D341Med (cell line): ENCODE measurements at regions not wholly inside any gene's neighbourhood (a gene's known extent, or its start where the extent isn't known, plus 50 kb on each side); places are given as distances from the start of the nearest gene placed in this dataset.
"Not testable (repeated sequence)": the region's sequence is repeated elsewhere in the genome, so short reads cannot be mapped to it uniquely, and the experiment has no call there.

ENCODE experiments used
- DNase-seq: peaks from one replicate; pipeline ENCODE4 v3.0.0; 2012; ENCODE audit warnings: low spot score

- no peak for DNase-seq
These were observed 253.5 kb upstream of the PLET1 start for GRCh38 chr11:112514011-112514740.

- no peak for DNase-seq
These were observed 255.6 kb upstream of the PLET1 start for GRCh38 chr11:112516261-112516660.

DNA sequence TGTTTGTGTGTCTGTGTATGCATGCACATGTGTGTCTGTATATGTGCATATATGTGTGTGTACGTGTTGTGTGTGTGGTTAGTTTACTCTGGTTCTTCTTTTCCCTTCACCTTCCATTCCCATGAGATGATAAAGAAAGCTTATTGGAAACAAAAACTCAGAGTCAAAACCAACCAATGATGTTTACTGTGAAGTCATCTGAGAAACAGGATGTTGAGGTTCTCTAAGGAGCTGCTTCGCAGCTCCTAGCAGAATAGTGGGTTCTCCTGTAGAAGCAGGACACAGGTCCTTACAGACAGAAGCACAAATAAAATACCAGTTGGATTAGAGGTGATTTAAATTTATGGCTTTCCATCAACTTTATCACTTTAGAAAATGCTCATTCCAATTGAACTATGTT lies 256.1 kb upstream of the PLET1 start:
- no peak for DNase-seq

- DNase-seq, result no peak
These were observed 257.7 kb upstream of the PLET1 start for GRCh38 chr11:112518371-112518770.

GRCh38 chr11:112519751-112520150 lies 259.1 kb upstream of the PLET1 start:
- DNase-seq, result no peak

GRCh38 chr11:112520354-112520753 lies 259.7 kb upstream of the PLET1 start:
- DNase-seq, result no peak

GRCh38 chr11:112522536-112522935 lies 261.9 kb upstream of the PLET1 start:
- no peak for DNase-seq

DNA sequence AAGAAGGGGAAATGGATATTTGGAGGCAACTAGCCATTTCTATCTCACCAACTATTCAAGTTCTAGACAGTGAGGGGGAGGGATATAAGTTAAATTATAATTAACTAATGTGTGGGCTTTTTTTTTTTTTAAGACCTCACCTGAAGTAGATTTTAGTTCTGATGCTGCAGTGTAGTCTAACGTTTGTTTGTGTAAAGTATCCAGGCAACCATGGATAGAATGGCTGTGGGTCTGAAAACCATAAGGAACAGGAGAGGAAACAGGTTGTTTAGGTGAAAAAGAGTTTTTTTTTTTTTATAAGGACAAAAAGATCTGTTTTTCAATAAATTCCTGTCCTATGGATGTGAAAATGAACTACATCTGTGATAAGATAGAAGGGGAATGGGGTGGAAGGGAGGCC lies 262.4 kb upstream of the PLET1 start:
- no peak for DNase-seq

DNA sequence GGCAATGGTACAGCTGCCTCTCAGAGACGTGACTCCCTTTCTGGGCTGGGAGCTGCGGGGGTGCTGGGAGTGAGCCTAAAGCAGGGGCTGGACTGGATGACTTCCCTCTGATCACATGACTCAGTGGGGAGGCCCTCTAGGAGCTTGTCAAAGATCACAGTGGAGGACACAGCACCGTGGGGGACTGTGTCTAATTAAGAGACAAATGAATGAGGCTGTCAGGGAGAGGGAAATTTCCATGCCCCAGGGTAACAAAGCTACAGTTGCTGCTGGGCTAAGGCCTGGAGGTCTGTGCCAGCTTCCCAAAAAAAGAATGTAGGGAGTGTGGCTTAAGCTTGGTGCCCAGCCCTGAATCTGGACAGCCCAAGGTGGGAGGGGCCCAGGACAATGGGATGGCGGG lies 262.8 kb upstream of the PLET1 start:
- DNase-seq, result no peak

DNA sequence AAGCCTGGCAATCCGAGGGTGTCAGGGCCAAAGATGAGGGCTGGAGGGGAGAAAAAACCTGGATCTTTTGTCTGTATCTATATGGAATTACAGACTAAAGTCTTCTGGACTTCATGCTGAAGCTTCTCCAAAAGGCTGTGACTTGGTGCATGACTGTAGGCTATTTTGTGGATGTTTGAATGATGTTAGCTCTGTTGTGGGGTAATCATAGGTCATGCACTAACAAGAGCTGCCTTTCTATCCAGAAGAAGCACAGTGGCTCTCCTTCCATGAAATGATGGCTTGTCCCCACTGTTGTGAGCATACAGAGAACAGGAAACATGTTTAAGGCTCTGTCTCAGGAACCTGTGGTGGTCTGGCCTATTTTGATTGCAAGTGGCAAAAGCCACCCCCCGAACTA lies 263.3 kb upstream of the PLET1 start:
- no peak for DNase-seq

DNA sequence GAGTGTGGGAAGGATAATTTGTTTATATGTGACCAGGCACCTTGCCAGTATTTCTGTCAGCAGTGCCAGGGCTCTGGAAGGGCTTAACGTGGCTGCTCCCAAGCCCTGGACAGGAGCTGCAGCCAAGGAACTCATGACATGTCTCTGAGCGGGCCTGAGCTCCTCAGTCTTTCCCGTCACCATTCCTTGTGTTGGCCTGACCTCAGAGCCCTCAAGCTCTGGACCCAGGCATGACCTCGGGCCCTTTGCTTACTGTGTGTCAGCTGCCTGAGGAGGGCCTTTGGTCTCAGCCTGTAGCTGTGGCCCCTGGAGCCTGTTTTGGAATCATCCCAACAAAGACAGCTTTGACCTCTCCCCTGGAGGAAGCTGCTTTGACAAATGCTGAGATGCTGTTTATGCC lies 264.1 kb upstream of the PLET1 start:
- no peak for DNase-seq

DNA sequence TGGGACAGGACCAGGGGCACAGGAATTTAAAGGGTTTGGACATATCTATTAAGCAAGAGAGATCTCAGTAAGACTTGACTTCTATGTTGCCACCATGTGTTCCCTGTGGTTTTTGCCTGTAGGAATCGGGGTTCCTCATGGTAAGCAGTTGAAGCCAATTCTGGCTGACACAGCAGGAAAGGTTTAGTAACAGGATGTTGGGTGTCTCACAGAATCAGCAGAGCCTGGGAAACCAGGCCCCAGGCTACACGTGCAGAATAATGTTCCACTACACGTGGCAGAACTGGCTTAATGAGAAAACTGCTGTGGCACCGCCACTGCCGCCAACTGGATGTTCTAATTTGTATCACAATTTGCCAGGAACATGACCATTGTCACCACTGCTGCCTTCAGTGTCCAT lies 264.6 kb upstream of the PLET1 start:
- DNase-seq, result no peak

DNA sequence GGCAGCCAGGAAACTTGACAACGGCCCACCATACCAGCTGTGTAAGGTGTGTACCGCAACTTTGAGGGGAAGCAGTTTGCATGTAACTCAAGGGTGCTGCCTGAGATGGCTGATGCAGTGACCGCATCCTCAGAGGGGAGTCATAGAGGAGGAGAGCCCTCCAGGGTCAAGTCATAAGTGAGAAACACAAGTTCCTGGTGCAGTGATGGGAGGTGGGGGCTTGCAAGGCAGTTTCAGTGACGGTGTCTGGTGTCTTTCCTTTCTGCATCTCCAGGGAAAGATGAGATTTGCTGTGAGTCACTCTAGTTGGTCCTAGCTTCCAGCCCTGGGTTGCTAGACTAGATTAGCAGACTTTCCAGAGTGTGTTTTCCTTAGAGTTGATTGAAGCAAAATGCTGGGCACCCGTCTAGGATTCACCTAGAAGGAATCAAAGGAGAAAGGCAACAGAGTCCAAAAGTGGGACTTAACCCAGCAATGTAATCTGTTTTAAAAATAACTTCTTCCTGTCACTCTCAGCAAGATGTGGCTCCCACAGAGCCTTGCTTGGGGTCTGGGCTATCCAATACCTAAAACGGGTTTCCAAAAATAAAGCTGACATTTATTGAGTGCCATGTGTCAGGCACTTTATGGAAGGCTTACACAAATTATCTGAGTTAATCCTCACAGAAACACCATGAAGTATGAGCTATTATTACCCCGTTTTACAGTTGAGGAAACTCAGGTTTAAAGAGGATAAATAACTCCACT lies 265.4 kb upstream of the PLET1 start:
- no peak for DNase-seq

DNA sequence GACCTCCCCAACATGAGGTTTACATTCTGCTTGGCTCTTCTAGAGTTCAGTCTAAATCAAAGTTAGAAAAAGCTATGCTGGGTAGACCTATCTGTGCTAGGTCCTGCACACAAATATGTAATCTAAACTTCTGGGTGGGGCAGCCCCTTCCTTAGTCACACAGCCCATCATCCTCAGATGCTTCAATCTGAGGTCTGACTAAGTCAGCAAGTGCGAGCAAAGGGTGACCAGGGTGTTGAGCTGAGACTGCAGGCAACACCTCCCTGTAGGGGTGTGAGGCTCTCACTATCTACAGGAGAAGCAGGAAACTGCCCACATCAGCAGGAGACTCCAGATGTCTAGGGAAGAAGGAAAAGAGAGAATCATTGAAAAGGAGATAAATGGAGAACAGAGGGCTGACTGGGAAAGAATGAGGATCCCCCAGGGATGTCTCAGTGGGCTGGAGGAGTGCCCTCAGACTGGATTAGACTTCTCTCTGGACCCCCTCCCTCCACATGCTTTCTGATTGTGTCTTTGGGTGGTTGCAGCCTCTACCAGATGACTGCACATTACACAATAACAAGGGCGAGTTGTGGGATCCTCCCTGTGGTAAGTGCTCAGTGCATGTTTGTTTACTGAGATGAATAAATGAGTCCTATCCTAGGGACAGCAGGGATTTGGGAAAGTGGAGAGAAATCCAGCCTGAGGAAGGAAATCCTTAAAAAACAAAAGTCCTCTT lies 266.2 kb upstream of the PLET1 start:
- DNase-seq, result no peak

GRCh38 chr11:112529071-112529470 lies 268.4 kb upstream of the PLET1 start:
- DNase-seq, result no peak

- DNase-seq, result no peak
These were observed 271.8 kb upstream of the PLET1 start for GRCh38 chr11:112532506-112532905.

- no peak for DNase-seq
These were observed 273.0 kb upstream of the PLET1 start for GRCh38 chr11:112533682-112534081.

DNA sequence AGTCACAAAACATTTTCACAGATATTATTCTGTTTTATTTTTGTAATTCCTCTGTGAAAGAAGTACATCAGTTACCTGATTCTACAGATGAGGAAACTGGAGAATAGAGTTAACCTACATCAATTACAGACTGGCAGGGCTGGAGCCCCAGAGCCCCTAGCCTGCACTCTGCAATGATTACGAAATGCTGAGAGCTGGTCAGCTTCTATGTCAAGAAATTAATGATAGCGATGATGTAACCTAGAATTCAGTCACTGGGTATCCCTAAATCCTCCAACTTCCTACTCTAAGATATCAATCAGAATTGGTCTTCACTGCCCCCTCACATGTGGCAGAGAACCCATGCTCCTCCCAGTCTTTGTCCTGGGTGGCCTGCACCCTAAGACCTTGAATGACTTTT lies 273.5 kb upstream of the PLET1 start:
- DNase-seq, result no peak

DNA sequence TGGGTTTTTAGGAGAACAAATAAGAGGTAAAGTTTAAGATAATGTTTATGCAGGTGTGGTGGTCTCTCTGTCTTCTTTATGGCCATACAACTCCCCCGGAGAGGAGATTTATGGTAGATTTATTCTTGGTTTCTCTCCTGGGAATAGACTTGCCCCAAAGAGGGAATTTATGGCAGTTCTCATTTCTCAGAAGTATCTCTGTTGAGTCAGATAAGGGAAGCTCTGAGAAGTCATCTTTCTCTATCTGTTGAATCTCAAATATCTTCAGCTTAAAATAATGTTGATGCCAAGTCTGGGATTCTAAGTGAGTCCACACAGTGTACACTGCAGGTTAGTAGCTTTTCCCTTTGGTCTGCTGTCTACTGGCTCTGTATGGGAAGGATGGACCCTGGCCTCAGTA lies 276.4 kb upstream of the PLET1 start:
- DNase-seq, result no peak

- no peak for DNase-seq
These were observed 277.2 kb upstream of the PLET1 start for GRCh38 chr11:112537846-112538330.

DNA sequence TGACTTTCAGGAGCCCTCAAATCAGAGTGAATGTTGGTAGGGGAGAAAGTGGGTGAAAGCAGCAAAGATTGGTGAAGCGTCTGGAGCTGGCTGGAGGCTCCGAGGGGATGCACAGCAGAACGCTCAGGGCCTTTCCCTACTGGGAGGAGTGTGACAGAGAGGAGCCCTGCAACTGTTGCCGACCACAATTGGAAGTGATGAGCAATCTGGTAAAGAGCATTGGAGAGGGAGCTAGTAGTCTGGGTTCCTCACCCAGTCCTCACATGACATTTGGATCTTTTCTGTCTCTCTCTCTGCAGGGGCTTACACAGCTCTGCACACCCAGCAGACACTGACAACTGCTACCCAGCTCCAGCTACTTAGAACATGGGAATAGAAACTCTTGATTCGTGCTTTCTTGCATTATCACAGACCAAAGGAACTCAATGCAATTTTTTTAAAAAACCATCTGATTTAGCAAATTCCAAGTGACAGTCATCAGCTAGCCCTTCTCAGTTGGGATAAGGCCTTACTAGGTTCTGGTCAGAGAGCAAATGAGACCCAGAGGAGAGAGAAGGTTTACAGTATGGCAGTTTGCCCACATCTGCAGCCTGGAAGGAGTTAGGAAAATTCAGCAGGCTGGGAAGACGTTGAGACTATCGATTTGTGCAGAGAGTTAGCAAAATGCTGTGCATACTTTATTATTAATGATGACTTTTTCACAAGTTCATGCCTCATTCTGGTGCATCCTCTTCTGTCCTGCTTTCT lies 278.0 kb upstream of the PLET1 start:
- no peak for DNase-seq

GRCh38 chr11:112539281-112539555 lies 278.6 kb upstream of the PLET1 start:
- not testable (repeated sequence) for DNase-seq

- DNase-seq, result no peak
These were observed 279.1 kb upstream of the PLET1 start for GRCh38 chr11:112539741-112540140.
